Fibroblast of the conjunctiva (primary cell): ENCODE measurements at regions not wholly inside any gene's neighbourhood (a gene's known extent, or its start where the extent isn't known, plus 50 kb on each side); places are given as distances from the start of the nearest gene placed in this dataset.
A peak's percentile ranks its signal among the peaks of the same experiment; 100 is the strongest.
"Not testable (repeated sequence)": the region's sequence is repeated elsewhere in the genome, so short reads cannot be mapped to it uniquely, and the experiment has no call there.

Source experiments
- DNase-seq: peaks from one replicate; pipeline ENCODE4 v3.0.0-alpha.2; 2010; ENCODE audit warnings: low read depth

GRCh38 chr16:76612497-76612896 lies 335.3 kb downstream of the CNTNAP4 start:
- no peak for DNase-seq

DNA sequence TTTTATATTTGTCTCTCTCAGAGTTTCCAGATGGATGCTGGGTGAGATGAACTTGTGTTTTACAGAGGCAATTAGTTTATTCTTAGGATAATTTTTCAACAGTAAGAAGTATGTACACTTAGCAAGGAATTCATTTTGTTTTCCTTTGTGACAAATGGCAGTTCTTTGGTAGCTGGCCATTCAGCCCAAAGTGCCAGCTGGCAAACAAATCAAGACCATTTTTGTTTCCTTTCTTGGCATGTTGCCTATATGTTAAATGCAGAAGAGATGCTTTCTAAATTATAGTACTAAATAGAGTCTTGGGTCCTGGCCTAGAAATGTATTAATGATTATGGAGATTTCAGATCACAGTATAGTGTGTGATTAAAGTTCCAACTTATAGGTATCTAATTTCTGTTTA lies 337.1 kb downstream of the CNTNAP4 start:
- DNase-seq: no peak

- no peak for DNase-seq
Observed at GRCh38 chr16:76622876-76623275, 345.7 kb downstream of the CNTNAP4 start.

GRCh38 chr16:76634847-76635697 lies 357.9 kb downstream of the CNTNAP4 start:
- DNase-seq: no peak

GRCh38 chr16:76639685-76640289 lies 362.6 kb downstream of the CNTNAP4 start:
- DNase-seq: peak; percentile 67

DNA sequence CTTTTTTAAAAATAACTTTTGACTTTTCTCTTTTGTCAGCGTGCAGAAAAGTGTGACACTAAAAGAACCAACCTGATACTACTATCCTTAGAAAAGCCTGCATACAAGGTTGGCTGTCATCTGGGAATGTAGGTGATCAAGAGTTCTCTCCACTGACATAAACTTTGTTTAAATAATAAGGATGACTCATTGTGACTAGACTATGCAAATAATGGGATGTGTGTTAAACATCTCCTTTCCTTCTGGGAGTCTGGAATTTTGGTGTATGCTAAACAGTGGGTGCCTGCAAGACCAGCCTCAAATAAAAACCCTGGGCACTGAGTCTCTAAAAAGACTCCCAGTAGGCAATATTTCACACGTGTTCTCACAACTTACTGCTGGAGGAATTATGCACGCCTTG lies 373.4 kb downstream of the CNTNAP4 start:
- DNase-seq: no peak

- DNase-seq: peak; percentile 61
Observed at GRCh38 chr16:76653390-76654026, 376.3 kb downstream of the CNTNAP4 start.

DNA sequence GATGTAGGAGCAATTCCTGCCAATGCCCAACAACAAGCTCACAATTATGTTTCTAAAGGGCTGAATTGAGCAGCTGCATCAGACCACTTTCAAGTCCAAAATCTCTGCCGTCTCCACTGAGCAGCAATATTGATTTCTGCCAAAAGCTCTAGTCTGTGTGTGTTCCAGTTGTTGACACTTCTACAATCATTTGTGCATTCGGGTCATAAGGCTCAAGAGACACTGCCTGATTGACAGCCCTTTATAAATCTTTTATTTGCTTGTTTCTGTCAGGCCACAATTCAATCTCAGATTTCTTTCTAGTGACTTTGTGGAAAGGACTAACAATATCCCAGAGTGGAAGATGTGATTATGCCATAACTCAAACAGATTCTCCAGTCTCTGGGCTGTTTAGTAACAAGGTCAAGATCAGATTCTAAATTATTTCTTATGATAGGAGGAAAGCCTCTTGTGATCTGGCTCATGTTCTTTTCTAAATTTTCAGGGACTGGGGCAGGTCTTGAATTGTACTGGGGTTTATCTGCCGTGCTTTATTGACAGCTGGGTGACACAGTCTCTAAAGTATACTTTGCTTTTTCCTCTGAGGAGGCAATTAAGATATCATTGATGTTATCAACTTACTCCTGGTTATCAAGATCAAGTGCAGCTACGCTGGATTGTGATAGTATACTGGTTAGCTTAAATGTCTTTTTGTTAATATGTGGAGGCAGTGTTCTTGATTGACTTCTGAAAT lies 377.1 kb downstream of the CNTNAP4 start:
- DNase-seq: no peak

DNA sequence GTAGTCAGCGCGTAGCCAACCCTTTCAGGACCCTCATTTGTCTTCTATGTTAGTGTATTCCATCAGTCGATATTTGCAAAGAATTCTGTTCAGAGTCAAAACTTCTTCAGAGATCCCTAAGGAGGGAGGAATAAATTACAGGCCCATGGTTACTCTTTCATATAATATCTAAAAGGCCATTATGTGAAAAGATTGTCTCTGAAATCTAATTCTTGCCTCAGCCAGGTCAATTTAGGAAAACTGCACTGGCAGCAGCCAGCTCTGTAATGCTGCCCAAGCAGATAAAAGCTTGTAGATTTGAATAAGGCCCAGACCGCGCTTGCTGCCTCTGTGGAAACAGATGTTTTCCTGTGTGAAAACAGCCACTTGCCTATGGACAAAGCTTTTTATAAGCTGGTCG lies 379.8 kb downstream of the CNTNAP4 start:
- no peak for DNase-seq

DNA sequence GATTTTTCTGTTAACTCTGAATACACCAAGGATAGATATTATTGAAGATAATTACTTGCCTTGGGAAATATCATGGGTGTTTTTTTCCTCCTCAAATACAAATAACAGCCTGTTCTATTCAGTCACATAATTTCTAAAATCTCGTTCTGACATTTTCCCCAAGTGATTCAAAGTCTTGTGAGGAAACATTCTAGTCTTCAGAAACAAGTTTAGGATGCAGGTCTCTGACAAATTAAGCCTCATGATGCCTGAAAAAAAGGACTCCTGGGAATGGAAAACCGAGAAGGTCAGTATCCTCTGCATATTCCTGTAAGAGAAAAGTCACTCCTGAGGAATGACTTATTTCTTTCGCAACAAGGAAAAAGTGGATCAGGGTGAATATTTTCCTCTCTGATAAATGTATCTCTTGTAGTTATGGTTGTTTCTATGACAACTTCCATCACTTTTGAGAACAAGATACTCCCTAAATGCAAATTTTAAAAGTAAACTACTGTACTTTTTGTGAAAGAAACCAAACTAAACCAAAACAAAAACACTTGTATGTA lies 384.6 kb downstream of the CNTNAP4 start:
- no peak for DNase-seq

GRCh38 chr16:76665571-76666275 lies 388.5 kb downstream of the CNTNAP4 start:
- DNase-seq: no peak

DNA sequence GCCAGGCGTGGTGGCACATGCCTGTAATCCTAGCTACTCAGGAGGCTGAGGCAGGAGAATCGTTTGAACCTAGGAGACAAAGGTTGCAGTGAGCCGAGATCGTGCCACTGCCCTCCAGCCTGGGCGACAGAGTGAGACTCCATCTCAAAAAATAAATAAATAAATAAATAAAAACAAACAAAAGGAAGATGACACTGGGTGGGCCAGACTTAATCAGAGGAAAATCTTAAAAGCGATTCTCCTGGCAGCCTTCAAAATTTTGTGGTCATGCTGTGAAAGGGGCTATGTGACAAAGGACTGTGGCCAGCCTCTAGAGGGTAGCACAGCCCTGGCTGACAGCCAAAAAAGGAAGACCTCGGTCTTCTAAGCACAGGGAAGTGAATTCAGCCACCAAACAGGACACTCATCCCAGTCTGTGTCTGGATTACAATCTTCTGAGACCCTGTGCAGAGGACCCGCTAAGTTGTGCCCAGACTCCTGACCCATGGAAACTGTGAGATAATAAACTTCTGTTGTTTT lies 391.1 kb downstream of the CNTNAP4 start:
- no peak for DNase-seq

GRCh38 chr16:76669288-76669687 lies 392.1 kb downstream of the CNTNAP4 start:
- DNase-seq: no peak

DNA sequence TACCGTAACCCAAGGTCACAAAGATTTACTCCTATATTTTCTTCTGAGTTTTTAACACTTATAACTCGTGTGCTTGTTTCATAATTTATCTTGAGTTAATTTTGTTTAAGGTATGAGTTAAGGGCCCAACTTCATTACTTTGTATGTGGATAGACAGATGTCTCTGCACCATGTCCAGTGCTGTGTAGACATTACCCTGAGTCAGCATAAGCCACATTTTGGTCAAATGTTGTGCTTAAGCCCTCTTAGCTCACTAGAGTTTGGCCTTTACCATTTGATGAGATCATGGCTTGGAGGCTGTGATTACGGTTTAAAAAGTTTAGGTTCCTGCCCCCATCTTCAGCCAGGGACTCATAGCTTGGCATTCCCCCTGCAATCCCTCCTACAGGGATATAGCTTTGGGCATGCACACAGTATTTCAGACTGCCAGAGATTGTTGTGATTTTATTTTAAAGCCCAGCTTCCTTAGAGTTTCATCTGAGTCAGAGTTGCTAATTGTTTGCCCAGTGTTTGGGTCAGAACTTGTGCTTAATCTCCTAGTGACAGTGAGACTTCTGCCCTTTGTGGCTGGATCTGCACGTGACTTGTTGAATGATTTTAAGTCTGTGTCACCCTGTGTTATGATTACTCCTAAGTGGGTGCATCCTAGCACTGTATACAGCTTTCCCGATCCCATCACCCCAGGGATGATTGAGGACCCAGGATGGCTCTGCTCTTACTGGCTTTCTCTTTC lies 393.1 kb downstream of the CNTNAP4 start:
- DNase-seq: no peak

- no peak for DNase-seq
Observed at GRCh38 chr16:76676356-76676755, 399.2 kb downstream of the CNTNAP4 start.

GRCh38 chr16:76681296-76681695 lies 404.1 kb downstream of the CNTNAP4 start:
- DNase-seq: no peak

GRCh38 chr16:76683051-76683450 lies 405.9 kb downstream of the CNTNAP4 start:
- no peak for DNase-seq

DNA sequence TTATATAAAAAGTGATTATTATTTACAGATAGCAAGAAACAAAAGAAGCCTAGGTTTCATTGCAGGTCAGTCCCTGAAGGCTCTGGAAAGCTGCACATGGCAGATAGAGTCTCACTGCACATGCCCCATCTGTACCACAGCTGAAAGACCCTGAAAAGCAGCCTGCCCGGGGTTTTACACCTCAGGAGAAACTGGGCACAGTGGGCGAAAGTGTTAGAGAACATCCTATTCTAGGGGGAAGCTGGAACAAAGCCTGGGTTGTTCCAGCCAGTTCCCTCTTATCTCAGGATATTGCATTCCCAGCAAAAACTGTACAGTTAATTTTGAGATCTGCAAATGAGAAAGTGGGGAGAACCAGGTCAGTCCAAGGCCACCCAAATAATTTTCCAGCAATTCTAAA lies 419.7 kb downstream of the CNTNAP4 start:
- no peak for DNase-seq

GRCh38 chr16:76705892-76706291 lies 428.7 kb downstream of the CNTNAP4 start:
- no peak for DNase-seq

- no peak for DNase-seq
Observed at GRCh38 chr16:76713191-76713590, 436.0 kb downstream of the CNTNAP4 start.

DNA sequence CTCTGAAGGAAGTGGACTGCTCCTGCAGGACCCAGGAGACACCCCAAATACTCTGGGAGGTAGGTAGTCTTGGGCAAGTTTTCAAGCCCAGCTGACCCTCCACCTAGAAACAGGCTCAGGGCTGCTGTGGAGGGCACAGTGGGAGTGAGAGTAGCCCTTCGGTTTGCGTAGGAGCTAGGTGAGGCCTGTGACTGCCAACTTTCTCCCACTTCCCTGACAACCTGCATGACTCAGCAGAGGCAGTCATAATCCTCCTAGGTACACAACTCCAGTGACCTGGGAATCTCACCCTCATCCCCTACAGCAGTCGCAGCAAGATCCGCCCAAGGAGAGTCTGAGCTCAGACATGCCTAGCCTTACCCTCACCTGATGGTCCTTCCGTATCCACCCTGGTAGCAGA lies 439.1 kb downstream of the CNTNAP4 start:
- not testable (repeated sequence) for DNase-seq
